ENCODE measurements at regions not wholly inside any gene's neighbourhood (a gene's known extent, or its start where the extent isn't known, plus 50 kb on each side); places are given as distances from the start of the nearest gene placed in this dataset.
"Not testable (repeated sequence)": the region's sequence is repeated elsewhere in the genome, so short reads cannot be mapped to it uniquely, and the experiment has no call there.

GRCh38 chr3:198096015-198096414 is 136.0 kb downstream of the LMLN start:
- no peak for DNase-seq (ENCODE audit: low spot score)

- no peak for DNase-seq (ENCODE audit: low spot score)
Measured at GRCh38 chr3:198097048-198097447, 137.0 kb downstream of the LMLN start.

- DNase-seq (ENCODE audit: low spot score), result not testable (repeated sequence)
Measured at GRCh38 chr3:198098661-198099081, 138.7 kb downstream of the LMLN start.

GRCh38 chr3:198103070-198103469 is 143.1 kb downstream of the LMLN start:
- DNase-seq (ENCODE audit: low spot score), result not testable (repeated sequence)

- no peak for DNase-seq (ENCODE audit: low spot score)
Measured at GRCh38 chr3:198106265-198106664, 146.2 kb downstream of the LMLN start.

- no peak for DNase-seq (ENCODE audit: low spot score)
Measured at GRCh38 chr3:198107840-198108734, 148.1 kb downstream of the LMLN start.

- DNase-seq (ENCODE audit: low spot score), result no peak
Measured at GRCh38 chr3:198109883-198110282, 149.9 kb downstream of the LMLN start.

GRCh38 chr3:198112031-198112430 is 152.0 kb downstream of the LMLN start:
- no peak for DNase-seq (ENCODE audit: low spot score)

GRCh38 chr3:198113206-198114053 is 153.4 kb downstream of the LMLN start:
- DNase-seq (ENCODE audit: low spot score), result no peak

GRCh38 chr3:198114516-198114915 is 154.5 kb downstream of the LMLN start:
- DNase-seq (ENCODE audit: low spot score), result not testable (repeated sequence)

GRCh38 chr3:198122184-198122583 is 162.2 kb downstream of the LMLN start:
- DNase-seq (ENCODE audit: low spot score), result not testable (repeated sequence)

- not testable (repeated sequence) for DNase-seq (ENCODE audit: low spot score)
Measured at GRCh38 chr3:198137038-198137835, 177.2 kb downstream of the LMLN start.

GRCh38 chr3:198138205-198138604 is 178.2 kb downstream of the LMLN start:
- DNase-seq (ENCODE audit: low spot score), result not testable (repeated sequence)

- DNase-seq (ENCODE audit: low spot score), result not testable (repeated sequence)
Measured at GRCh38 chr3:198139037-198139436, 179.0 kb downstream of the LMLN start.

GRCh38 chr3:198139513-198140167 is 179.6 kb downstream of the LMLN start:
- not testable (repeated sequence) for DNase-seq (ENCODE audit: low spot score)

- not testable (repeated sequence) for DNase-seq (ENCODE audit: low spot score)
Measured at GRCh38 chr3:198143300-198144137, 183.5 kb downstream of the LMLN start.

GRCh38 chr3:198145231-198145784 is 185.3 kb downstream of the LMLN start:
- DNase-seq (ENCODE audit: low spot score), result peak; percentile 63

GRCh38 chr3:198146070-198146469 is 186.1 kb downstream of the LMLN start:
- not testable (repeated sequence) for DNase-seq (ENCODE audit: low spot score)

GRCh38 chr3:198146559-198147164 is 186.6 kb downstream of the LMLN start:
- not testable (repeated sequence) for DNase-seq (ENCODE audit: low spot score)
